Duodenal mucosa (tissue), 2 donors: ENCODE measurements at regions not wholly inside any gene's neighbourhood (a gene's known extent, or its start where the extent isn't known, plus 50 kb on each side); places are given as distances from the start of the nearest gene placed in this dataset.

Experiments
- H3K27ac ChIP-seq: one replicate; pipeline ENCODE4 v1.7.0; 2013; ENCODE audit warnings: low read depth, low read length
- H3K27me3 ChIP-seq, 2 donors: one replicate each; pipeline ENCODE4 v1.7.0; 2013; ENCODE audit warnings: low read length in 2 of 2, control low read depth in 1 of 2; ENCODE audit not compliant: insufficient read depth in 2 of 2, control insufficient read depth in 1 of 2
- H3K36me3 ChIP-seq, 2 donors: one replicate each; pipeline ENCODE4 v1.7.0; 2013; ENCODE audit warnings: low read length in 2 of 2, control low read depth in 1 of 2; ENCODE audit not compliant: insufficient read depth in 2 of 2, control insufficient read depth in 1 of 2
- H3K4me1 ChIP-seq, 2 donors: one replicate each; pipeline ENCODE4 v1.7.0; 2013; ENCODE audit warnings: low read length in 2 of 2, control low read depth in 1 of 2; ENCODE audit not compliant: insufficient read depth in 2 of 2, control insufficient read depth in 1 of 2
- H3K4me3 ChIP-seq, 2 donors: one replicate each; pipeline ENCODE4 v1.7.0; 2013; ENCODE audit warnings: low read length in 2 of 2, low read depth in 1 of 2
- H3K9ac ChIP-seq, 2 donors: one replicate each; pipeline ENCODE4 v1.7.0; 2013; ENCODE audit warnings: low read length in 2 of 2, low read depth in 1 of 2
- H3K9me3 ChIP-seq, 2 donors: one replicate each; pipeline ENCODE4 v1.7.0; 2013; ENCODE audit warnings: low read length in 2 of 2, control low read depth in 1 of 2; ENCODE audit not compliant: control insufficient read depth in 1 of 2

DNA sequence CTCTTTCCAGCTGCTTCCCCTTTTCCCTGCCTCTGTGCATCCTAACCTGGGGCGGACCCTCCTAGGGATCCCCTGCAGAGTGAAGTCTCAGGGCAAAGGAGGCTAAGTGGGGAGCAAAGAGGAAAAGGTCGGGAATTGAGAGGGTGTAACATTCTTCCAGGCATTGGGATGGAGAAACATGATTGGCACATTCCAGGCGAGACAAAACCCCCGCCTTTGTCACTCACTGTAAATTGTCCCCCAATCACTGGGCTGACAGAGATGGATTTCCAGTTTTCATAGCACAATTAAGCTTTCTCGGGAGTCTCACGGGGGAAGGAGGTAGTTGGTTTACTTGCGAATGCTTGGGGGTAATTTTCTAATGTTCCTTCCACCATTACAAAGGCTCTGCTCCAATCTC, 74.9 kb downstream of the MIAT start:
- no peak overlapping the region for H3K9ac ChIP-seq
- H3K27me3 ChIP-seq, result no peaks in the 10 kb centered on the region
- no peak overlapping the region for H3K27ac ChIP-seq
- no peaks in the 10 kb centered on the region for H3K9me3 ChIP-seq
- no peaks in the 10 kb centered on the region for H3K4me1 ChIP-seq
- H3K36me3 ChIP-seq, result peaks cover 0 to 16% of the 10 kb centered on the region in 2 donors
- no peak overlapping the region for H3K4me3 ChIP-seq

GRCh38 chr22:26734339-26735018, 77.1 kb downstream of the MIAT start:
- H3K9ac ChIP-seq, result no peak overlapping the region
- H3K4me1 ChIP-seq, result no peaks in the 10 kb centered on the region
- no peak overlapping the region for H3K27ac ChIP-seq
- no peaks in the 10 kb centered on the region for H3K27me3 ChIP-seq
- H3K9me3 ChIP-seq, result no peaks in the 10 kb centered on the region
- H3K36me3 ChIP-seq, result peaks cover 4 to 7% of the 10 kb centered on the region in 2 donors
- H3K4me3 ChIP-seq, result no peak overlapping the region

DNA sequence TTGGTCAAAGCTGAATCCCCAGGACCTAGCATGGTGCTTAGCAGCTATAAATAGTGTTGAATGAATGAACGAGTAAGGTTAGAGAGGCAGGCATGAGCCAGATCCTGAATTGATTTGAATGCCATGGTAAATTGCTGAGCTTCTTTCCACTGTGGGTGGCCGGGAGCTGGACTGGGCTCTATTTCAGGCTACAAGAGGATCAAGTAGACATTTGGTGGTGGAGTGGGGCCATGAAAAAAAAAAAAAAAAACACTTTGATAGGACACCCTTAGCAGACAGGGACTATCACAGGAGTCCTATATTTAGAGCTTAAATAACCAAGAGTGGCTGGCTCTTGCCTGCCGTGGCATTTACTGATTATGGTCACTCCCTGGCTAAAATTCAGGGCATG, 77.6 kb downstream of the MIAT start:
- Histone ChIP-seq H3K4me3 (no peak overlapping the region), H3K27ac (no peak overlapping the region), H3K27me3 (no peaks in the 10 kb centered on the region), H3K9me3 (no peaks in the 10 kb centered on the region), H3K36me3 (peaks cover 4 to 7% of the 10 kb centered on the region in 2 donors), H3K9ac (no peak overlapping the region), H3K4me1 (no peaks in the 10 kb centered on the region)

DNA sequence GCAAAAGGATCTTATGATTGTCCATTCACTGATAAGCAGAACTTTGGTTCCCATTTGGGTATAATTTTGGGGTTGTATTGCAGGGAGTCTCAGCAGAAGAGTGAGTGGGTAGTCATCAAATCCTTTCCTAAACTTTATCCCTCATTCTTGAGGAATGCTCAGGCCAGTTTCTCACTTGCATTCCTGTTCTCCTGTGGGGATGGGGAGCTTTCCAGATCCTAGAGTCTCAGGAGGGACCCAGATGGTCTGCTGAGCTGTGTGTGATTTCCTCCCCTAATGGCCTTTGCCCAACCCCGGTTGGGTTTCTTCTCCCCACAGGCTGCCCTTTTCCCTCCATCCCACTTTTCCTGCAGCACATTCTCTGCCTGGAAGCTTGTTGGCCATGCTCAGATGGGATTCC, 79.9 kb downstream of the MIAT start:
- no peak overlapping the region for H3K9ac ChIP-seq
- H3K27me3 ChIP-seq, result no peaks in the 10 kb centered on the region
- peaks cover 3 to 9% of the 10 kb centered on the region in 2 donors for H3K36me3 ChIP-seq
- H3K9me3 ChIP-seq, result no peaks in the 10 kb centered on the region
- H3K4me1 ChIP-seq, result no peaks in the 10 kb centered on the region
- no peak overlapping the region for H3K4me3 ChIP-seq
- no peak overlapping the region for H3K27ac ChIP-seq

DNA sequence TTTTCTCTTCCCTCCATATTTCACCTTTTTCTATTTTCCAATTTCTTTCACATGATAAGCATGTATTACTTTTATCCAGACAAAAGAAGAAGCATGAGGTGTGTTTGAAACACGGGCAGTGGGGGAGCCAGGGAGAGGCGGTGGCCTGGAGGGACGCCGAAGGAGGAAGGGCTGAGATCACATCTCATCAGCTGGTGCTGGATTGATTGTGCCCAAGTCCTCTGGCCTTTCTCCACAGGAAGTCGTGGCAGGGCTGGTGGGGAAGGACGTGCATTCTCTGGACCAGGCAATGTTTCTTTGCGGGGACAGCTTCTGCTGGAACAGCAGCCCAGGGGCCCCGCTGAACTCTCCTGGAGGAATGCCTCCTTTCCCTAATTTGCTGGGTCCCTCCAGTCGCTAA, 82.9 kb downstream of the MIAT start:
- Histone ChIP-seq H3K9me3 (no peaks in the 10 kb centered on the region), H3K36me3 (peaks cover 8 to 9% of the 10 kb centered on the region in 2 donors), H3K9ac (no peak overlapping the region), H3K27ac (no peak overlapping the region), H3K27me3 (no peaks in the 10 kb centered on the region), H3K4me3 (no peak overlapping the region), H3K4me1 (peaks cover 0 to 11% of the 10 kb centered on the region in 2 donors)

DNA sequence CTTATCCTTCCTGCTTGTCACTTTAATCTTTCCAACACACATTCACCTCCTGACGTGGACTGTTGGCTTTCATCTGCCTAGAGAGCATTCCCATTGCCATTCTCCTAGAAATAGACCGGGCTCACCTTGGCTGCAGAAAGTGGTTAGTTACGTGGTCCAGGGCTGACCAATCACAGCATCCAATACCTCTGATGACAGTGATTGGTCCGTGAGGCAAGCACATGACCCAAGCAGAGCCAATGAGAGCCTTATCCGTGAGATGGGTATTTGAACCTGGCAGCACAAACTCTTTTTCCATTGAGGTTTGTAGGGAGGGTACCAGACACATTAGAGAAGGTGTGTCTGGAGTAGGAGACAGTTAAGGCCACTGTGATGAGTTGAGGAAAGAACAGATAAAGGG, 85.8 kb downstream of the MIAT start:
- Histone ChIP-seq H3K9ac (no peak overlapping the region), H3K4me1 (peaks cover 0 to 18% of the 10 kb centered on the region in 2 donors), H3K36me3 (peaks cover 5 to 6% of the 10 kb centered on the region in 2 donors), H3K9me3 (no peaks in the 10 kb centered on the region), H3K27ac (no peak overlapping the region), H3K4me3 (no peak overlapping the region), H3K27me3 (no peaks in the 10 kb centered on the region)

DNA sequence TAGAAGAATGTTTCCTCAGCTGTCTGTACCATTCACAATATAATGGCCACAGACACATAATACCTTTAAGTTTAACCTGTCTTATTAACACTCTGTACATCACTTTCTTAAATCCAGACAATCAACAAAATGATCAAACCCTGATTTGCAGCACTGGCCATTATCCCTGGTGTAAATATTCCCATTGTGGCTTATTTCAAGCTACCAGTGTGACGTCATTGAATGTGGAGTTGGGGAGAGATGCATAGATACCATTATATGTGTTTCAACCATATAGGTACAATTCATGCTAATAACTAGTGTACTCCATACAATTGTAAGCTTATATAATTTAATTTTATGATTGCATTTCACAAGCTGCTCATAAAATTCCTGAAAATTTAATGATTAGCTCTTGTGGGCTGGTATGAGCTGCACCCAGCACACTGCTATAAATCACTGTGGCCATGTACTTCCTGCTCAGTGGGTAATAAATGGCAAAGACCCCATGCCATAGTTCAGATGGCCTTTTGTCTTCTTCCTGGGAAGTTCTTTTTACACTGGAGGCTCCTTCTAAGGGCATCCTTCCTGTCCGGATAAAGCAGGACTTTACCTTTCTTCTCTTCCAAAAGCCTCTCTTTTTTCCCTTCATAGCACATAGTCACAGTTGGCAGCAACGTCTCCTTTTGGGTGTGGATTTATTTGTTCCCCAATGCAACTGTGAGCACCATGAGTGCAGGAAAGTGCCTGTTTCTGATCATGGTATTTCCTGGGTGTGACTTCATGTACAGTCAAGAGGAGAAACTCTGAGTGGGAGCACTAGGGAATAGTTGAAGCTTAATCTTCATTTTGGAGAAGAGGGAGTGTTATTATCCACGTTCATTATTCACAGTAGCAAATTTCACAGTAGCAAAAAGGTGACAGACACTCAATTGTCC, 87.8 kb downstream of the MIAT start:
- H3K9ac ChIP-seq, result no peak overlapping the region
- no peaks in the 10 kb centered on the region for H3K9me3 ChIP-seq
- H3K36me3 ChIP-seq, result peaks cover 5 to 6% of the 10 kb centered on the region in 2 donors
- H3K27ac ChIP-seq, result no peak overlapping the region
- no peaks in the 10 kb centered on the region for H3K27me3 ChIP-seq
- H3K4me3 ChIP-seq, result no peak overlapping the region
- peaks cover 0 to 18% of the 10 kb centered on the region in 2 donors for H3K4me1 ChIP-seq

GRCh38 chr22:26746311-26746710, 88.9 kb downstream of the MIAT start:
- Histone ChIP-seq H3K9ac (no peak overlapping the region), H3K4me3 (no peak overlapping the region), H3K9me3 (no peaks in the 10 kb centered on the region), H3K4me1 (peaks cover 0 to 18% of the 10 kb centered on the region in 2 donors), H3K27ac (no peak overlapping the region), H3K27me3 (no peaks in the 10 kb centered on the region), H3K36me3 (peaks cover 0 to 6% of the 10 kb centered on the region in 2 donors)

DNA sequence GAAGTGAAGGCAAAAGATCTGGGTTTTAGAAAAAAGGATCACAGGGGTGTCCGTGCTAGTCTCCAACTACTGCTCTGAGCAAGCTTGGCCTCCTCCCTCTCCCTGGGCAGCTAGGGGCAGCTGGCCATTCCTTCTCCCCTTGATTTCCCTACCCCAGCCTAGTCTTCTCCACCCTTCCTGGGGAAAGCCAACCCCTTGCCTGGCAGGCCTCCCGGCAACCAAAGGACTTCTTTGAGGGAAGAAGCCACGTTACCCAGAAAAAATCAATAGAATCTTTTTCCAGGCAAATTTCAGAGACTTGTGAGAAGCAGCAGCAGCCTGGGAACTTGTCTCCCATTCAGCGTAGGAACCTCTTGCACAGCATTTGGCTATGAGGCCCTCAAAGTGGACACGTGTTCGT, 91.5 kb downstream of the MIAT start:
- peaks cover 0 to 18% of the 10 kb centered on the region in 2 donors for H3K4me1 ChIP-seq
- no peaks in the 10 kb centered on the region for H3K27me3 ChIP-seq
- H3K36me3 ChIP-seq, result no peaks in the 10 kb centered on the region
- H3K27ac ChIP-seq, result no peak overlapping the region
- H3K4me3 ChIP-seq, result no peak overlapping the region
- H3K9me3 ChIP-seq, result no peaks in the 10 kb centered on the region
- no peak overlapping the region for H3K9ac ChIP-seq

DNA sequence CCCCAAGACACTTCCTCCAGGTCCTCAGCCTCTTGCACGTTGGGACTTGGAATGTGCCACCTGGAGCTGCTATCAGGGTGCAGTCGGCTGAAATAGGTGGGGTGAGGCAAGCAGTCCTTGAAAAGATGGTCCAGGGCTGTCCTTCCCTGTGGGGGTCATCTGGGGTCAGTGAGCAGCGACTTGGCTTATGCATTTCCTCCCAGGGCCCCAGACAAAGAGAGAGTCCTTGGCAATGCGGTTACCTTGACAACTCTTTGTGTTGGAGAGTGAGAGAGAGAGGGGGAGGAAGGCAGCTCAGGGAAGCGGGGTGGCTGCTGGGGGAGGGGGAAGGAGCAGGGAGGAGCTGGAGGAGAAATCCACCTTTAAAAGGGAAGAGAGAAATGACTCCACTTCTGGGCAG, 93.8 kb downstream of the MIAT start:
- no peaks in the 10 kb centered on the region for H3K36me3 ChIP-seq
- no peaks in the 10 kb centered on the region for H3K27me3 ChIP-seq
- H3K4me1 ChIP-seq, result no peaks in the 10 kb centered on the region
- no peak overlapping the region for H3K27ac ChIP-seq
- no peak overlapping the region for H3K4me3 ChIP-seq
- no peaks in the 10 kb centered on the region for H3K9me3 ChIP-seq
- no peak overlapping the region for H3K9ac ChIP-seq
